ENCODE measurements at regions not wholly inside any gene's neighbourhood (a gene's known extent, or its start where the extent isn't known, plus 50 kb on each side); places are given as distances from the start of the nearest gene placed in this dataset.

DNA sequence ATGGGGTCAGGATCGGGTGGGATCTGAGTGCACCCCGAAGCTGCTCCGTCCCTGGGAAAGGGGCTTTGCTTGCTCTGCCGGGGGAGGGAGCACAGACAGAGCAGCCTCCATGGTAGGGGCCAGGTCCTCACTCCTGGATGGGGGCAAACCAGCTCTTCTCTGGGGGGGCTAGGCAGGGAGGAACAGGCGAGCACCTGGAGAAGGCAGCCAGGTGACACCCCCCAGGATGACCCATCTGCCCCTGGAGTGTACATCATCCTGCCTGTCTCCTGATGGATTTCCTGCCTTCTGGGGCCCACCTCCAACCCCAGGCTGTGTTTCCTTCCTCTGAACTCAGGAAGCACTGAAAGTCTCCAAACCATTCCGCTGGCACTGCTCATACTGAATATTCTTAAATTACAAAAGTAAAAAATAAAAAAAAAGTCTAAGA is 248.0 kb downstream of the RHOU start:
- no peak overlapping the region for H3K27ac ChIP-seq (ENCODE audit: low read length)

DNA sequence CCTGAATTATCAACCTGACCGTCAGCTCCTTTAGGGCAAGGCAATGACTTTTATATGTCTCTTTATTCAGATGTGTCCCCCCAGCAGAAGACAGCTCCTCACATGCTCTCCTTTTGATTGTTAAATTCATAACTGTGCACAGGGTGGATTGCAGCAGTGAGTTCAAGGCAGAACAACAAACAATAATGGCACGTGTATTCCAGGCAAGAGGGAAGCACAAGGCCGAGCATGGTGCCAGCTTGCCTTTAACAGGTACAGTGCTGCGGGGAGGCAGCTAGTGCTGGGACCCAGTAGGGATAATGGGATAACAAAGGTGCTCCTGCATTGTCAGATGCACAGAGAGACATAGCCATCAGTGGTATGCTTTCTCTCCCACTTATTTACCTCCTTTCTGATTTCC is 248.4 kb downstream of the RHOU start:
- Histone ChIP-seq H3K9ac (ENCODE audit: low read length) (no peak overlapping the region), H3K27ac (ENCODE audit: low read length) (no peak overlapping the region), H2AFZ (ENCODE audit: low read depth, low read length) (no peak overlapping the region), H3F3A (ENCODE audit: insufficient read depth, low read length, poor library complexity, severe bottlenecking) (no peaks in the 10 kb centered on the region), H3K36me3 (ENCODE audit: insufficient read depth, low read length) (no peaks in the 10 kb centered on the region), H3K9me3 (ENCODE audit: low read length) (no peaks in the 10 kb centered on the region), H3K4me3 (ENCODE audit: low read length) (no peak overlapping the region), H3K79me2 (replicated peaks; ENCODE audit: insufficient read depth, low read length) (no peaks in the 10 kb centered on the region), H3K4me2 (ENCODE audit: low read length) (no peak overlapping the region), H4K20me1 (ENCODE audit: insufficient read depth) (no peaks in the 10 kb centered on the region), H3K27me3 (ENCODE audit: insufficient read depth, low read depth, low read length) (no peaks in the 10 kb centered on the region), H3K9me2 (ENCODE audit: insufficient read depth, low read length) (no peaks in the 10 kb centered on the region)
- TF ChIP-seq SMC3 (conservative IDR thresholded peaks at IDR 0.05; ENCODE audit: poor library complexity) (no peak), EP300 (conservative IDR thresholded peaks at IDR 0.05; ENCODE audit: poor library complexity, severe bottlenecking) (no peak), TAF1 (IDR thresholded peaks at IDR 0.05; ENCODE audit: low read depth) (no peak), POLR2AphosphoS5 (IDR thresholded peaks at IDR 0.05) (no peak), EZH2 (IDR thresholded peaks at IDR 0.05; ENCODE audit: borderline replicate concordance, insufficient read depth, low read length, poor library complexity, severe bottlenecking) (no peak), RAD21 (conservative IDR thresholded peaks at IDR 0.05) (no peak), MXI1 (conservative IDR thresholded peaks at IDR 0.05; ENCODE audit: poor library complexity, severe bottlenecking) (no peak)
- TF ChIP-seq, protein P1, sequence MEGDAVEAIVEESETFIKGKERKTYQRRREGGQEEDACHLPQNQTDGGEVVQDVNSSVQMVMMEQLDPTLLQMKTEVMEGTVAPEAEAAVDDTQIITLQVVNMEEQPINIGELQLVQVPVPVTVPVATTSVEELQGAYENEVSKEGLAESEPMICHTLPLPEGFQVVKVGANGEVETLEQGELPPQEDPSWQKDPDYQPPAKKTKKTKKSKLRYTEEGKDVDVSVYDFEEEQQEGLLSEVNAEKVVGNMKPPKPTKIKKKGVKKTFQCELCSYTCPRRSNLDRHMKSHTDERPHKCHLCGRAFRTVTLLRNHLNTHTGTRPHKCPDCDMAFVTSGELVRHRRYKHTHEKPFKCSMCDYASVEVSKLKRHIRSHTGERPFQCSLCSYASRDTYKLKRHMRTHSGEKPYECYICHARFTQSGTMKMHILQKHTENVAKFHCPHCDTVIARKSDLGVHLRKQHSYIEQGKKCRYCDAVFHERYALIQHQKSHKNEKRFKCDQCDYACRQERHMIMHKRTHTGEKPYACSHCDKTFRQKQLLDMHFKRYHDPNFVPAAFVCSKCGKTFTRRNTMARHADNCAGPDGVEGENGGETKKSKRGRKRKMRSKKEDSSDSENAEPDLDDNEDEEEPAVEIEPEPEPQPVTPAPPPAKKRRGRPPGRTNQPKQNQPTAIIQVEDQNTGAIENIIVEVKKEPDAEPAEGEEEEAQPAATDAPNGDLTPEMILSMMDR (IDR thresholded peaks at IDR 0.05; ENCODE audit: poor library complexity, severe bottlenecking): no peak
- TF ChIP-seq, protein P2, sequence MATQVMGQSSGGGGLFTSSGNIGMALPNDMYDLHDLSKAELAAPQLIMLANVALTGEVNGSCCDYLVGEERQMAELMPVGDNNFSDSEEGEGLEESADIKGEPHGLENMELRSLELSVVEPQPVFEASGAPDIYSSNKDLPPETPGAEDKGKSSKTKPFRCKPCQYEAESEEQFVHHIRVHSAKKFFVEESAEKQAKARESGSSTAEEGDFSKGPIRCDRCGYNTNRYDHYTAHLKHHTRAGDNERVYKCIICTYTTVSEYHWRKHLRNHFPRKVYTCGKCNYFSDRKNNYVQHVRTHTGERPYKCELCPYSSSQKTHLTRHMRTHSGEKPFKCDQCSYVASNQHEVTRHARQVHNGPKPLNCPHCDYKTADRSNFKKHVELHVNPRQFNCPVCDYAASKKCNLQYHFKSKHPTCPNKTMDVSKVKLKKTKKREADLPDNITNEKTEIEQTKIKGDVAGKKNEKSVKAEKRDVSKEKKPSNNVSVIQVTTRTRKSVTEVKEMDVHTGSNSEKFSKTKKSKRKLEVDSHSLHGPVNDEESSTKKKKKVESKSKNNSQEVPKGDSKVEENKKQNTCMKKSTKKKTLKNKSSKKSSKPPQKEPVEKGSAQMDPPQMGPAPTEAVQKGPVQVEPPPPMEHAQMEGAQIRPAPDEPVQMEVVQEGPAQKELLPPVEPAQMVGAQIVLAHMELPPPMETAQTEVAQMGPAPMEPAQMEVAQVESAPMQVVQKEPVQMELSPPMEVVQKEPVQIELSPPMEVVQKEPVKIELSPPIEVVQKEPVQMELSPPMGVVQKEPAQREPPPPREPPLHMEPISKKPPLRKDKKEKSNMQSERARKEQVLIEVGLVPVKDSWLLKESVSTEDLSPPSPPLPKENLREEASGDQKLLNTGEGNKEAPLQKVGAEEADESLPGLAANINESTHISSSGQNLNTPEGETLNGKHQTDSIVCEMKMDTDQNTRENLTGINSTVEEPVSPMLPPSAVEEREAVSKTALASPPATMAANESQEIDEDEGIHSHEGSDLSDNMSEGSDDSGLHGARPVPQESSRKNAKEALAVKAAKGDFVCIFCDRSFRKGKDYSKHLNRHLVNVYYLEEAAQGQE (IDR thresholded peaks at IDR 0.05; ENCODE audit: borderline replicate concordance): no peak

More for the DNA sequence above, 248.0 kb downstream of the RHOU start:
- Histone ChIP-seq H3K9me2 (ENCODE audit: insufficient read depth, low read length) (no peaks in the 10 kb centered on the region), H3F3A (ENCODE audit: insufficient read depth, low read length, poor library complexity, severe bottlenecking) (no peaks in the 10 kb centered on the region), H3K4me2 (ENCODE audit: low read length) (no peak overlapping the region), H3K79me2 (replicated peaks; ENCODE audit: insufficient read depth, low read length) (no peaks in the 10 kb centered on the region), H3K9ac (ENCODE audit: low read length) (no peak overlapping the region), H4K20me1 (ENCODE audit: insufficient read depth) (no peaks in the 10 kb centered on the region), H2AFZ (ENCODE audit: low read depth, low read length) (no peak overlapping the region), H3K9me3 (ENCODE audit: low read length) (no peaks in the 10 kb centered on the region), H3K36me3 (ENCODE audit: insufficient read depth, low read length) (no peaks in the 10 kb centered on the region), H3K4me3 (ENCODE audit: low read length) (no peak overlapping the region), H3K27me3 (ENCODE audit: insufficient read depth, low read depth, low read length) (no peaks in the 10 kb centered on the region)
- TF ChIP-seq TAF1 (IDR thresholded peaks at IDR 0.05; ENCODE audit: low read depth) (no peak), RAD21 (conservative IDR thresholded peaks at IDR 0.05) (no peak), SMC3 (conservative IDR thresholded peaks at IDR 0.05; ENCODE audit: poor library complexity) (no peak), EZH2 (IDR thresholded peaks at IDR 0.05; ENCODE audit: borderline replicate concordance, insufficient read depth, low read length, poor library complexity, severe bottlenecking) (no peak), MXI1 (conservative IDR thresholded peaks at IDR 0.05; ENCODE audit: poor library complexity, severe bottlenecking) (no peak), POLR2AphosphoS5 (IDR thresholded peaks at IDR 0.05) (no peak), EP300 (conservative IDR thresholded peaks at IDR 0.05; ENCODE audit: poor library complexity, severe bottlenecking) (no peak)
- TF ChIP-seq, protein P2 (IDR thresholded peaks at IDR 0.05; ENCODE audit: borderline replicate concordance): no peak
- TF ChIP-seq, protein P1 (IDR thresholded peaks at IDR 0.05; ENCODE audit: poor library complexity, severe bottlenecking): no peak
